OCI-LY1 (cell line): ENCODE measurements at regions not wholly inside any gene's neighbourhood (a gene's known extent, or its start where the extent isn't known, plus 50 kb on each side); places are given as distances from the start of the nearest gene placed in this dataset.

Experiments
- H2AFZ ChIP-seq: fragments of 200-600 bp; sonication (generic), shearing (Covaris generic); 2 replicates; pipeline ENCODE4 v1.6.0; 2014; ENCODE audit warnings: antibody characterized with exemption, mild to moderate bottlenecking, low read length
- H3F3A ChIP-seq: fragments of 200-600 bp; sonication (generic), shearing (Covaris generic); 2 replicates; pipeline ENCODE4 v1.6.0; 2014; ENCODE audit warnings: mild to moderate bottlenecking, antibody characterized with exemption, low read length, moderate library complexity; ENCODE audit not compliant: insufficient read depth
- H3K27ac ChIP-seq: fragments of 200-600 bp; sonication (generic); 2 replicates; pipeline ENCODE4 v1.5.1; 2014; ENCODE audit warnings: low read length, mixed run types, mild to moderate bottlenecking, low read depth; ENCODE audit not compliant: poor library complexity, severe bottlenecking
- H3K27me3 ChIP-seq: fragments of 200-600 bp; sonication (generic); 2 replicates; pipeline ENCODE4 v1.6.0; 2014; ENCODE audit warnings: antibody characterized with exemption, mild to moderate bottlenecking, low read length, moderate library complexity; ENCODE audit not compliant: insufficient read depth
- H3K36me3 ChIP-seq: fragments of 200-600 bp; sonication (generic); 2 replicates; pipeline ENCODE4 v1.6.1; 2014; ENCODE audit warnings: mild to moderate bottlenecking, antibody characterized with exemption, low read length, moderate library complexity, mixed read lengths; ENCODE audit not compliant: insufficient read depth
- H3K4me1 ChIP-seq: fragments of 200-600 bp; sonication (generic); 2 replicates; pipeline ENCODE4 v1.5.1; 2014; ENCODE audit warnings: mild to moderate bottlenecking, low read length, moderate library complexity; ENCODE audit not compliant: insufficient read depth, severe bottlenecking
- H3K4me2 ChIP-seq: fragments of 200-600 bp; sonication (generic), shearing (Covaris generic); 2 replicates; pipeline ENCODE4 v1.6.1; 2014; ENCODE audit warnings: low read length
- H3K4me3 ChIP-seq: fragments of 200-600 bp; sonication (generic); 2 replicates; pipeline ENCODE4 v1.5.1; 2014; ENCODE audit warnings: low read length, low read depth, mild to moderate bottlenecking, mixed read lengths; ENCODE audit not compliant: poor library complexity, severe bottlenecking
- H3K79me2 ChIP-seq: fragments of 200-600 bp; shearing (Covaris generic); 2 replicates; pipeline ENCODE4 v1.6.1; 2016; ENCODE audit warnings: mixed run types, low read length, mixed read lengths; ENCODE audit not compliant: insufficient read depth
- H3K9ac ChIP-seq: fragments of 200-600 bp; sonication (generic), shearing (Covaris generic); 2 replicates; pipeline ENCODE4 v1.6.1; 2014; ENCODE audit warnings: mild to moderate bottlenecking, low read length, mixed read lengths
- H3K9me2 ChIP-seq: fragments of 200-600 bp; sonication (generic), shearing (Covaris generic); 2 replicates; pipeline ENCODE4 v1.6.1; 2014; ENCODE audit warnings: low read depth, mild to moderate bottlenecking, low read length, mixed read lengths
- H3K9me3 ChIP-seq: fragments of 200-600 bp; shearing (Covaris generic); 2 replicates; pipeline ENCODE4 v1.6.1; 2014; ENCODE audit warnings: low read length, mixed read lengths
- H4K20me1 ChIP-seq: fragments of 200-600 bp; sonication (generic), shearing (Covaris generic); 2 replicates; pipeline ENCODE4 v1.6.0; 2016; ENCODE audit warnings: mild to moderate bottlenecking, low read length; ENCODE audit not compliant: insufficient read depth
- EZH2 ChIP-seq: fragments of 200-600 bp; sonication (generic), shearing (Covaris generic); IDR thresholded peaks from 2 replicates; pipeline ENCODE4 v1.8.0; 2017; ENCODE audit warnings: borderline replicate concordance, mixed run types, mild to moderate bottlenecking, antibody characterized with exemption, low read length, moderate library complexity, mixed read lengths
- TF ChIP-seq, protein P1 (sequence below): fragments of 200-600 bp; sonication (generic), shearing (Covaris generic); IDR thresholded peaks from 2 replicates; pipeline ENCODE4 v1.5.1; 2017; ENCODE audit warnings: mild to moderate bottlenecking, antibody characterized with exemption, low read length, moderate library complexity, mixed read lengths

DNA sequence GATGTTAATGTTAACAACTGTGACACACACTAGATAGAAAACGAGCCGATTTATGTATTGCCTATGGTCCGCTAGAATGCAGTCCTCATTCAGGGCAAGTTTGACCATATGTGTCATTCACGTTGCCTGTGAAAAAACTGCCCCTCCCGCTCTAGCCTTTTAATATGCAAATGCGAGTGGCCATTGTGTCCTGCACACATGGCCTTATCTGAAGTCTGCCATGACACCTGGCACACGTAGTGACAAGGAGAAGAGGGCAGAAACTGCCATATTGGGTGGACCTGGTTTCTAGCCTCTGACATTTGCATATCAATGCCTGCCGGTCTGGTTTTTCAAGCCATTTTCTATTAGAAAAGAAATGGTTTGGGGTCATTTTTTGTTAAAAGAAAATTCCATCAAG lies 303.3 kb upstream of the TECRL start:
- H2AFZ ChIP-seq = no peak overlapping the region
- no peaks in the 10 kb centered on the region for H4K20me1 ChIP-seq
- H3K79me2 ChIP-seq = no peaks in the 10 kb centered on the region
- no peaks in the 10 kb centered on the region for H3K9me3 ChIP-seq
- no peak overlapping the region for H3K4me3 ChIP-seq
- no peaks in the 10 kb centered on the region for H3K27me3 ChIP-seq
- no peak overlapping the region for H3K9ac ChIP-seq
- no peaks in the 10 kb centered on the region for H3K36me3 ChIP-seq
- H3K4me1 ChIP-seq = no peaks in the 10 kb centered on the region
- TF ChIP-seq, protein P1, sequence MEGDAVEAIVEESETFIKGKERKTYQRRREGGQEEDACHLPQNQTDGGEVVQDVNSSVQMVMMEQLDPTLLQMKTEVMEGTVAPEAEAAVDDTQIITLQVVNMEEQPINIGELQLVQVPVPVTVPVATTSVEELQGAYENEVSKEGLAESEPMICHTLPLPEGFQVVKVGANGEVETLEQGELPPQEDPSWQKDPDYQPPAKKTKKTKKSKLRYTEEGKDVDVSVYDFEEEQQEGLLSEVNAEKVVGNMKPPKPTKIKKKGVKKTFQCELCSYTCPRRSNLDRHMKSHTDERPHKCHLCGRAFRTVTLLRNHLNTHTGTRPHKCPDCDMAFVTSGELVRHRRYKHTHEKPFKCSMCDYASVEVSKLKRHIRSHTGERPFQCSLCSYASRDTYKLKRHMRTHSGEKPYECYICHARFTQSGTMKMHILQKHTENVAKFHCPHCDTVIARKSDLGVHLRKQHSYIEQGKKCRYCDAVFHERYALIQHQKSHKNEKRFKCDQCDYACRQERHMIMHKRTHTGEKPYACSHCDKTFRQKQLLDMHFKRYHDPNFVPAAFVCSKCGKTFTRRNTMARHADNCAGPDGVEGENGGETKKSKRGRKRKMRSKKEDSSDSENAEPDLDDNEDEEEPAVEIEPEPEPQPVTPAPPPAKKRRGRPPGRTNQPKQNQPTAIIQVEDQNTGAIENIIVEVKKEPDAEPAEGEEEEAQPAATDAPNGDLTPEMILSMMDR = no peak
- TF ChIP-seq EZH2 = no peak
- no peak overlapping the region for H3K27ac ChIP-seq
- H3K9me2 ChIP-seq = no peaks in the 10 kb centered on the region
- no peak overlapping the region for H3K4me2 ChIP-seq
- H3F3A ChIP-seq = no peaks in the 10 kb centered on the region

DNA sequence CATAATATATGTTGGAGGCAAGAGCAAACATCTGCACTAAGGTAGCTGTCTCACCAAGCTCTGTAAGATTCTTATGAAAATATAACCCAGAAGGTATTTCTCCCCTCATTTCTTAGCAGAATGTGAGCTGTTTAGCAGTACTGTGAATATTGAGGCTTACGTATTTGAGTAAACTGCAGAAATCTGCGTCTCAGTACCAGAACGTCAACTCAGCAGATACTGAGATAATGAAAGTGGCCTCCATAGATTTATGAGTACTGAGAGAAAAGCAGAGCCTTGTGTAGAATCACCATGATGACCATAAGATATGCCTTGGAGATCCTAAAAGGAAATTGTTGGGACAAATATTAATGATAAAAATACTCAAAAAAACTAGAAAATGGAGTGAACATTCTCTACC lies 296.7 kb upstream of the TECRL start:
- Histone ChIP-seq H3K27ac (no peak overlapping the region), H3K9me2 (no peaks in the 10 kb centered on the region), H3F3A (no peaks in the 10 kb centered on the region)

DNA sequence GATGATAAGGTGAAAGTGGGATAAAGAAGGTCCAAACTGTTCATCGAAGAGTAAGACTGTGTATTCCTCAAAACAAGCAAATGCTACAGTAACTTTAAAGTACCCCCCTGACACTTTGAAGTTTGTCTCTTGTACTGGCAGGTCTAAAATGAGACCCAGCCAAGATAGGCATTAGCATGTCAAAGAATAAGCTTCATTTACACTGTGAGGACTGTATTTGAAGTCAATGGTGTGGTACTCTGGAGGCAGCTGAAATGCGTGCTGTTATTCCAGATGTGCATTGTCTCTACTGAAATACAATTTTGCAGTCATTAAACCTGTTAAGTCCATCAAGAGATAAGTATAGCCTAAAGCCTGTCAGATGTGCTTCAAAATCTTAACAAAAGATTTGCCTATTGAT lies 288.9 kb upstream of the TECRL start:
- no peak overlapping the region for H3K4me3 ChIP-seq
- no peak overlapping the region for H2AFZ ChIP-seq
- H3K4me1 ChIP-seq = no peaks in the 10 kb centered on the region
- no peaks in the 10 kb centered on the region for H3K79me2 ChIP-seq
- no peaks in the 10 kb centered on the region for H4K20me1 ChIP-seq
- no peak overlapping the region for H3K4me2 ChIP-seq
- no peaks in the 10 kb centered on the region for H3K27me3 ChIP-seq
- H3K9me2 ChIP-seq = no peaks in the 10 kb centered on the region
- no peaks in the 10 kb centered on the region for H3K9me3 ChIP-seq
- H3F3A ChIP-seq = no peaks in the 10 kb centered on the region
- H3K27ac ChIP-seq = no peak overlapping the region
- TF ChIP-seq EZH2 = no peak
- TF ChIP-seq, protein P1 = no peak
- H3K36me3 ChIP-seq = no peaks in the 10 kb centered on the region
- no peak overlapping the region for H3K9ac ChIP-seq

More for the DNA sequence above, 296.7 kb upstream of the TECRL start:
- H3K9me3 ChIP-seq = no peaks in the 10 kb centered on the region
- no peak overlapping the region for H3K4me2 ChIP-seq
- no peaks in the 10 kb centered on the region for H3K4me1 ChIP-seq
- no peaks in the 10 kb centered on the region for H3K36me3 ChIP-seq
- no peaks in the 10 kb centered on the region for H3K79me2 ChIP-seq
- no peak overlapping the region for H3K4me3 ChIP-seq
- H3K9ac ChIP-seq = no peak overlapping the region
- H4K20me1 ChIP-seq = no peaks in the 10 kb centered on the region
- H3K27me3 ChIP-seq = no peaks in the 10 kb centered on the region
- no peak overlapping the region for H2AFZ ChIP-seq
- TF ChIP-seq, protein P1 = no peak
- TF ChIP-seq EZH2 = no peak
